IPS DF 6.9 (cell line): ENCODE measurements at regions not wholly inside any gene's neighbourhood (a gene's known extent, or its start where the extent isn't known, plus 50 kb on each side); places are given as distances from the start of the nearest gene placed in this dataset.

Experiments used
- DNase-seq: peaks from one replicate; pipeline ENCODE4 v3.0.0-alpha.2; 2013; ENCODE audit warnings: low read depth, low spot score
- H3K27ac ChIP-seq: one replicate; pipeline ENCODE4 v1.5.1; 2013; ENCODE audit warnings: low read length, control low read depth
- H3K27me3 ChIP-seq: 2 replicates; pipeline ENCODE4 v1.6.1; 2013; ENCODE audit warnings: mild to moderate bottlenecking, low read length; ENCODE audit not compliant: control insufficient read depth, insufficient read depth
- H3K36me3 ChIP-seq: 2 replicates; pipeline ENCODE4 v1.6.1; 2013; ENCODE audit warnings: low read length; ENCODE audit not compliant: control insufficient read depth, insufficient read depth
- H3K4me1 ChIP-seq: 2 replicates; pipeline ENCODE4 v1.6.1; 2013; ENCODE audit warnings: low read length; ENCODE audit not compliant: control insufficient read depth, insufficient read depth
- H3K4me3 ChIP-seq: 2 replicates; pipeline ENCODE4 v1.5.1; 2013; ENCODE audit warnings: mild to moderate bottlenecking, low read length
- H3K9me3 ChIP-seq: 2 replicates; pipeline ENCODE4 v1.6.1; 2013; ENCODE audit warnings: low read length, inconsistent platforms; ENCODE audit not compliant: control insufficient read depth, insufficient read depth
- WGBS: extraction: QIAGEN DNeasy Blood & Tissue Kit; methylation state at CpG from one replicate; pipeline ENCODE4 v1.1.7; 2013; ENCODE audit warnings: mixed read lengths, missing lambda C conversion rate; ENCODE audit not compliant: insufficient read length, insufficient coverage; 5-methylcytosine and 5-hydroxymethylcytosine counted together

- Histone ChIP-seq H3K36me3 (no peaks in the 10 kb centered on the region), H3K4me1 (no peaks in the 10 kb centered on the region; the same call in 1 of the 2 replicates), H3K4me3 (no peak overlapping the region), H3K27me3 (no peaks in the 10 kb centered on the region), H3K27ac (no peak overlapping the region), H3K9me3 (no peaks in the 10 kb centered on the region; the same call in 1 of the 2 replicates)
- no CpG with 5 or more reads among the region's 8 CpGs for WGBS
- no peak for DNase-seq
These were observed 201.3 kb downstream of the COG6 start for GRCh38 chr13:39856714-39857113.

DNA sequence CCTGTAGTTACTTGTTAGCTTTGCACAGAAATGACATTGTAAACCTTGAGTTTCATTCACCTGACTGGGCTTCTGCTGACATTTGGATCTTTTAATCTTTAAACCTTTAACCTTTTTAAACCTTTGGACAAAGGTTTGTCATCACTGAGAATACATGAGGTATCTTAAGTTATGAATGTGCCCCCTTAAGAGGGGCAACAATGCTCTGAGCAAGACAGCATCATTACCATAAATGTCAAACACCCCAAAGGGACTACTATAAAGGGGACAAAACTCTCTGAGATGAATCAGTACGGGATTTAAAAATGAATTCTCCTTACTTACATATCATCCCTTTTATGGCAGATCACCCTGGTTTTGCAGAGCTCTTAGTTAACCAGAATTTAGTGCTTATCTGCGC lies 203.3 kb downstream of the COG6 start:
- no peaks in the 10 kb centered on the region for H3K27me3 ChIP-seq
- DNase-seq, result no peak
- no peaks in the 10 kb centered on the region; the same call in 1 of the 2 replicates for H3K9me3 ChIP-seq
- H3K4me3 ChIP-seq, result no peak overlapping the region
- H3K36me3 ChIP-seq, result no peaks in the 10 kb centered on the region
- H3K4me1 ChIP-seq, result peaks cover 2% of the 10 kb centered on the region; the same call in 1 of the 2 replicates
- no CpG with 5 or more reads among the region's 2 CpGs for WGBS
- H3K27ac ChIP-seq, result no peak overlapping the region

GRCh38 chr13:39859898-39860297 lies 204.4 kb downstream of the COG6 start:
- Histone ChIP-seq H3K27me3 (no peaks in the 10 kb centered on the region), H3K36me3 (no peaks in the 10 kb centered on the region), H3K4me1 (peaks cover 2% of the 10 kb centered on the region; the same call in 1 of the 2 replicates), H3K4me3 (no peak overlapping the region), H3K9me3 (no peaks in the 10 kb centered on the region), H3K27ac (no peak overlapping the region)
- WGBS, result no CpG with 5 or more reads among the region's 3 CpGs
- DNase-seq, result no peak

DNA sequence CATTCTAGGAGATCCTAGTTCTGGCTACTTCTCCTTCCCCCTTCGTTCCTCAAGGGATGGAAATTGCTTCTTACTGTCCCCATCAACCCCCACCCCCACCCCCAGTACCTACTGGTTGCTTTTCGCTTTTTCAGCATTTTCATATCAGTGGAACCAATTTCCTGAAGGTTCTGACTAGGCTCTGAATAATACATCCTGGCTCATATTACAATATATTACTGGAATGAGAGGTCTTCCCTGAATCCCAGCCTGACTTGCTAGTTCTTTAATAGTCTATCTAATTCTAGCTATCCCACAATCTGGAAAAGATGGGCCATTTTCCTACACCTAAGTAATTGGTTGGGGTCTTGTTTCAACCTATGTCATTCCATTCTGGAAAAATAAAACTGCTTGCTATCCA lies 207.4 kb downstream of the COG6 start:
- H3K9me3 ChIP-seq, result no peaks in the 10 kb centered on the region
- H3K4me1 ChIP-seq, result 0 out of 2 replicates have a peak, but pooled peaks cover 2% of the 10 kb centered on the region
- DNase-seq, result no peak
- H3K4me3 ChIP-seq, result no peak overlapping the region
- H3K27ac ChIP-seq, result no peak overlapping the region
- no CpG with 5 or more reads among the region's 2 CpGs for WGBS
- H3K27me3 ChIP-seq, result no peaks in the 10 kb centered on the region
- no peaks in the 10 kb centered on the region for H3K36me3 ChIP-seq

- H3K9me3 ChIP-seq, result no peaks in the 10 kb centered on the region
- no peak overlapping the region for H3K4me3 ChIP-seq
- H3K27me3 ChIP-seq, result no peaks in the 10 kb centered on the region
- DNase-seq, result no peak
- no peaks in the 10 kb centered on the region for H3K36me3 ChIP-seq
- WGBS, result 100% methylated on average over 3 of the region's 5 CpGs
- 0 out of 2 replicates have a peak, but pooled peaks cover 2% of the 10 kb centered on the region for H3K4me1 ChIP-seq
- H3K27ac ChIP-seq, result no peak overlapping the region
These were observed 208.8 kb downstream of the COG6 start for GRCh38 chr13:39864221-39864620.

DNA sequence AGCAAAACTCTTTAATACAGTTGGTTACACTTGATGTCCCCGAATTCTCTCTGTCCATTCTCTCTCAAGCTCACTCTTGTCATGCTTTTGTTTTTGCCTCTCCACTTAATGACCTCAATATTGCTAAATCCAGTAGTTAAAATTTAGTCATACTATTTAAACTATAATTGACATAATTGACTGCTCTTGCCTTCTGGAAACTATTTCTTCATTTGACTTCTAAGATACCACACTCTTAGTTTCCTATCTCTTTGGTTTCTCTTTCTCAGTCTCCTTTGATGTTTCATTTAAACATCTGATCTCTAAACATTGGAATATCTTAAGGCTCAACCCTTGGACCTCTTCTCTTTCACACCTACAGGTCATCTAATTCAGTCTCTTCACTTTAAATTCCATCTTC lies 211.3 kb downstream of the COG6 start:
- 0 out of 2 replicates have a peak, but pooled peaks cover 2% of the 10 kb centered on the region for H3K4me1 ChIP-seq
- no peak for DNase-seq
- no peaks in the 10 kb centered on the region for H3K9me3 ChIP-seq
- no peaks in the 10 kb centered on the region for H3K27me3 ChIP-seq
- no CpG with 5 or more reads among the region's 1 CpG for WGBS
- H3K4me3 ChIP-seq, result no peak overlapping the region
- H3K27ac ChIP-seq, result no peak overlapping the region
- no peaks in the 10 kb centered on the region for H3K36me3 ChIP-seq

DNA sequence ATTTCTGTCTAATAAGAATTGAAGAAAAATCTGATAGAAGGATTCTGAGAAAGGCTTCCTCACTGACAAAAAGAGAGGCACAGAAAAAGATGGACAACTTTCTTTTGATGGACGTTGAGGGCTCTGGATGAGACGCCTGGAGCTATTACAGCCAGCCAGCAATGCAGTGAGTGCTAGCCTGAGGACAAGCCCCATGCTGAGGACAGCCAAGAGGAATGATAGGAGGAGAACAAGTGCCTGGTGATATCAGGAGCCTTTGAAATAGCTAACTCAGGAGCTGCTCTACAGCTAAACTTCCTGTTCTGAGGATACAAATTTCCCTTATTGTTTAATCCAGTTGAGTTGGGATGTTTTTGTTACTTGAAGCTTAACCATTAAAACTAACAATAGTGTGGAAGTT lies 212.3 kb downstream of the COG6 start:
- Histone ChIP-seq H3K27ac (no peak overlapping the region), H3K4me3 (no peak overlapping the region), H3K4me1 (0 out of 2 replicates have a peak, but pooled peaks cover 2% of the 10 kb centered on the region), H3K27me3 (no peaks in the 10 kb centered on the region), H3K36me3 (no peaks in the 10 kb centered on the region), H3K9me3 (no peaks in the 10 kb centered on the region)
- no CpG with 5 or more reads among the region's 2 CpGs for WGBS
- no peak for DNase-seq

GRCh38 chr13:39870197-39870747 lies 214.8 kb downstream of the COG6 start:
- H3K9me3 ChIP-seq, result no peaks in the 10 kb centered on the region
- no peaks in the 10 kb centered on the region for H3K36me3 ChIP-seq
- no CpG with 5 or more reads among the region's 2 CpGs for WGBS
- no peaks in the 10 kb centered on the region for H3K4me1 ChIP-seq
- H3K4me3 ChIP-seq, result no peak overlapping the region
- no peaks in the 10 kb centered on the region for H3K27me3 ChIP-seq
- no peak for DNase-seq
- no peak overlapping the region for H3K27ac ChIP-seq

DNA sequence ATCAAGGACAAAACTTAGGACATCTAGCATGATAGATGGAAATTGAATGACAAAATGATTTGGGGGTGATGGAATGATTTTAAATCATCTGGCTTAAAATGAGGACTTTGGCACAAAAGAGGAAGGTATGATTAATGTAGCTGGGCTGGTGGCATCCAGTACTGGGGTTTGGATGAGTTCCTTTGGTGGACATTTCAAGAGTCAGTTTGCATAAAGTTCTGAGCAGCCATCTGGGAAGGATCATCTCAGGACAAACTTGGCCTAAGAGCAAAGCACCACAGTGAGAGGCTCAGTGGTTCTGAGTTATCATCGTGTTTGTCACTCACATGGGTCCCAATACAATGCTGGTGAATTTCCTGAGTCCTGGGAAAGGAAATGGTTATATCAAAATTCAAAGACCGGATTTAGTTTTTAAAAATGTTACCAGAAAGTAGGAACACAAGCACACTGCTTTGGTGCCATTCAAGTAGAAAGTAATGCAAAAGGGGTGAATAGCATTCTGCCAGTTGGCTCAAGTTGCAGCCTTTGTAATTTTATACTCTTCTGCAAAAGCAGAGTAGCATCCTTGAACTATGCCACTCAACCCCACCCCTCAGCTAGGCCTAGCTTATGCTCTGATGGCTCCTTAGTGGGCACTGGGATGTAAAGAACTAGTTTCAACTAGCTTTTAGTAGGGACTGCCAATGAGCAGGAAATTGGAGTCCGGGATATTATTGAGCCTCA lies 219.0 kb downstream of the COG6 start:
- DNase-seq, result no peak
- WGBS, result no CpG with 5 or more reads among the region's 3 CpGs

DNA sequence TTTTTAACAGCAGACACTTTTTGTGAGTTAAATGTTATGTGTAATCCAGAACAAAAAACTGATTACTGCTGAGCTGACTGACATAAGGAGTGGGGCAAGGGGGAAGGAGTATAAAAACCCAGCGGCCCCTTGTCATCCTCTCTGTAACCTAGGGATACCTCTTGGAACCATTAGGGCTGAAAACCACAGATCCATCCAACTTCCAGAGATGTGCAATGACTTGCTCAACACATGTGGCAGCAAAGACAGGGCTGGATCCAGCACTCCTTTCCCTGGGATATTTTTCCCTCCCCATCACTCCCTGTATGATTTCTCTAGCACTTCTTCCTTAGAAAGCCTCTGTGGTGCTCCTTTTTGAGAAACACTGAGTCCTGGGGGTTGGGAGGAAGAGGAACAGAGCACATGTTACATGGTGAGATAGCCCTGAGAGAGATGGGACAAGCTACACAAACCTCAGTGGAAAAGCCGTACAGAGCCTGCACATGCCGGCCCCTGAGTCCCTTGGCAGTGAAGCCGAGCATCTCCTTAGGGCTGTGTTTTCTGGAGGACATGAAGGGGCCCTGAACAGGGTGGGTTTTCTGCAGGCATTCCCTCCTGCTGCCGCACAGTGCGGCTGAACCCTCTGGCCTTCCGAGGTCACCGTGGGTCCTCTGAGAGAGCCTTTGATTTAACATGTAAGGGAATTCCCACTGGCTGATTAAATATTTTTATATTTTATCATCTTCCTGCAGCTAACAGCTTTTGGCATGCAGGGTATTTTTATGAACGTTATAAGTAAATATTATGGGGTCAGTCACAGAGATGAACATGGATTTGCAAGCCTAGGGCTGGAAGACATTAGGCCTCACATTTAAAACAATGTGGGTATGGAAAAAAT lies 219.9 kb downstream of the COG6 start:
- no peaks in the 10 kb centered on the region for H3K27me3 ChIP-seq
- WGBS, result no CpG with 5 or more reads among the region's 9 CpGs
- no peak for DNase-seq
- H3K4me3 ChIP-seq, result no peak overlapping the region
- H3K9me3 ChIP-seq, result no peaks in the 10 kb centered on the region
- H3K36me3 ChIP-seq, result no peaks in the 10 kb centered on the region
- H3K27ac ChIP-seq, result no peak overlapping the region
- H3K4me1 ChIP-seq, result no peaks in the 10 kb centered on the region

More for the DNA sequence above, 219.0 kb downstream of the COG6 start:
- no peaks in the 10 kb centered on the region for H3K27me3 ChIP-seq
- H3K9me3 ChIP-seq, result no peaks in the 10 kb centered on the region
- H3K36me3 ChIP-seq, result no peaks in the 10 kb centered on the region
- H3K4me3 ChIP-seq, result no peak overlapping the region
- no peak overlapping the region for H3K27ac ChIP-seq
- H3K4me1 ChIP-seq, result no peaks in the 10 kb centered on the region
